Vagina (tissue), 2 donors: ENCODE measurements at regions not wholly inside any gene's neighbourhood (a gene's known extent, or its start where the extent isn't known, plus 50 kb on each side); places are given as distances from the start of the nearest gene placed in this dataset.

Experiments used
- DNase-seq, 2 donors: peaks; one replicate each; pipeline ENCODE4 v3.0.0-alpha.2; 2017; ENCODE audit errors: extremely low spot score in 2 of 2
- H3K27ac ChIP-seq: fragments of 200-600 bp; sonication (generic); one replicate; pipeline ENCODE4 v1.5.1; 2019
- H3K27me3 ChIP-seq: fragments of 200-600 bp; sonication (generic); one replicate; pipeline ENCODE4 v1.5.1; 2019
- H3K36me3 ChIP-seq, 2 donors: fragments of 200-600 bp; sonication (generic); one replicate each; pipeline ENCODE4 v1.5.1; 2017 to 2019
- H3K4me1 ChIP-seq: fragments of 200-600 bp; sonication (generic); one replicate; pipeline ENCODE4 v1.5.1; 2019
- H3K4me3 ChIP-seq, 2 donors: fragments of 200-600 bp; sonication (generic); 1 replicate in 1 of 2; 2 replicates in 1 of 2; pipeline ENCODE4 v1.5.1; 2016 to 2019
- H3K9me3 ChIP-seq: fragments of 200-600 bp; sonication (generic); one replicate; pipeline ENCODE4 v1.5.1; 2019
- CTCF ChIP-seq, 3 experiments: fragments of 450-650 bp in 2 of 3; fragments of 200-600 bp in 1 of 3; sonication (generic) in 1 of 3; IDR thresholded peaks; one replicate each; pipeline ENCODE4 v1.5.1; 2017 to 2019; ENCODE audit warnings: antibody characterized with exemption in 3 of 3, mild to moderate bottlenecking in 2 of 3, moderate library complexity in 2 of 3
- POLR2A ChIP-seq, 2 donors: fragments of 450-650 bp; IDR thresholded peaks; one replicate each; pipeline ENCODE4 v1.6.1; 2017; ENCODE audit warnings: antibody characterized with exemption in 2 of 2, mild to moderate bottlenecking in 2 of 2, moderate library complexity in 2 of 2
- POLR2AphosphoS5 ChIP-seq, 2 donors: sonication (generic); formaldehyde crosslinking; IDR thresholded peaks; one replicate each; pipeline ENCODE4 v1.9.0; 2017; ENCODE audit warnings: antibody characterized with exemption in 2 of 2, mild to moderate bottlenecking in 2 of 2, low read depth in 1 of 2; ENCODE audit not compliant: insufficient read depth in 1 of 2
- intact Hi-C: fragments of 100-400 bp; cut with DNase I; formaldehyde crosslinking; loops from one replicate; pipeline ENCODE4 v1.15.1; 2023

- H3K27me3 ChIP-seq, result no peaks in the 10 kb centered on the region
- H3K4me3 ChIP-seq, result no peak overlapping the region
- no peaks in the 10 kb centered on the region for H3K9me3 ChIP-seq
- TF ChIP-seq POLR2AphosphoS5 (IDR thresholded peaks at IDR 0.05; ENCODE audit: insufficient read depth in 1 of 2, low read depth in 1 of 2) (no peak), POLR2A (IDR thresholded peaks at IDR 0.05) (no peak), CTCF (IDR thresholded peaks at IDR 0.05) (no peak)
- intact Hi-C loops, result no loop called here
- H3K36me3 ChIP-seq, result no peaks in the 10 kb centered on the region
- DNase-seq, result no peak
- no peak overlapping the region for H3K27ac ChIP-seq
- no peaks in the 10 kb centered on the region for H3K4me1 ChIP-seq
These were observed 1179.8 kb downstream of the SLITRK1 start for GRCh38 chr13:82702513-82702912.

- Histone ChIP-seq H3K27me3 (no peaks in the 10 kb centered on the region), H3K4me1 (no peaks in the 10 kb centered on the region), H3K27ac (no peak overlapping the region), H3K9me3 (no peaks in the 10 kb centered on the region), H3K4me3 (no peak overlapping the region), H3K36me3 (no peaks in the 10 kb centered on the region)
- DNase-seq, result no peak
- TF ChIP-seq CTCF (IDR thresholded peaks at IDR 0.05) (no peak), POLR2AphosphoS5 (IDR thresholded peaks at IDR 0.05; ENCODE audit: insufficient read depth in 1 of 2, low read depth in 1 of 2) (no peak), POLR2A (IDR thresholded peaks at IDR 0.05) (no peak)
- intact Hi-C loops, result no loop called here
These were observed 1181.3 kb downstream of the SLITRK1 start for GRCh38 chr13:82701020-82701419.

GRCh38 chr13:82698941-82699340, 1183.3 kb downstream of the SLITRK1 start:
- no peak for TF ChIP-seq POLR2A (IDR thresholded peaks at IDR 0.05)
- TF ChIP-seq CTCF (IDR thresholded peaks at IDR 0.05), result no peak
- no peak for TF ChIP-seq POLR2AphosphoS5 (IDR thresholded peaks at IDR 0.05; ENCODE audit: insufficient read depth in 1 of 2, low read depth in 1 of 2)
- Histone ChIP-seq H3K9me3 (no peaks in the 10 kb centered on the region), H3K4me3 (no peak overlapping the region), H3K4me1 (no peaks in the 10 kb centered on the region), H3K36me3 (no peaks in the 10 kb centered on the region), H3K27ac (no peak overlapping the region), H3K27me3 (no peaks in the 10 kb centered on the region)
- intact Hi-C loops, result no loop called here
- no peak for DNase-seq

GRCh38 chr13:82698383-82698782, 1183.9 kb downstream of the SLITRK1 start:
- Histone ChIP-seq H3K4me1 (no peaks in the 10 kb centered on the region), H3K27ac (no peak overlapping the region), H3K4me3 (no peak overlapping the region), H3K9me3 (no peaks in the 10 kb centered on the region), H3K36me3 (no peaks in the 10 kb centered on the region), H3K27me3 (no peaks in the 10 kb centered on the region)
- no peak for DNase-seq
- TF ChIP-seq POLR2AphosphoS5 (IDR thresholded peaks at IDR 0.05; ENCODE audit: insufficient read depth in 1 of 2, low read depth in 1 of 2) (no peak), POLR2A (IDR thresholded peaks at IDR 0.05) (no peak), CTCF (IDR thresholded peaks at IDR 0.05) (no peak)
- intact Hi-C loops, result no loop called here

- H3K27me3 ChIP-seq, result no peaks in the 10 kb centered on the region
- H3K36me3 ChIP-seq, result no peaks in the 10 kb centered on the region
- H3K4me1 ChIP-seq, result peaks cover 5% of the 10 kb centered on the region
- no peak overlapping the region for H3K27ac ChIP-seq
- H3K9me3 ChIP-seq, result no peaks in the 10 kb centered on the region
- intact Hi-C loops, result no loop called here
- no peak for DNase-seq
- no peak overlapping the region for H3K4me3 ChIP-seq
- TF ChIP-seq POLR2A (IDR thresholded peaks at IDR 0.05) (no peak), POLR2AphosphoS5 (IDR thresholded peaks at IDR 0.05; ENCODE audit: insufficient read depth in 1 of 2, low read depth in 1 of 2) (no peak)
These were observed 1188.7 kb downstream of the SLITRK1 start for GRCh38 chr13:82693607-82694006.
